Neural cell (in vitro differentiated cells): ENCODE measurements at regions not wholly inside any gene's neighbourhood (a gene's known extent, or its start where the extent isn't known, plus 50 kb on each side); places are given as distances from the start of the nearest gene placed in this dataset.

ENCODE experiments used
- H2AFZ ChIP-seq: fragments of 200-600, 300-800 bp; sonication (generic), shearing (Covaris generic); 2 replicates; pipeline ENCODE4 v1.6.0; 2014; ENCODE audit warnings: low read depth, mild to moderate bottlenecking, antibody characterized with exemption, low read length, moderate library complexity
- H3F3A ChIP-seq: fragments of 200-600 bp; shearing (Covaris generic); 2 replicates; pipeline ENCODE4 v1.6.1; 2016; ENCODE audit warnings: mild to moderate bottlenecking, moderate library complexity, mixed read lengths, antibody characterized with exemption, low read length; ENCODE audit not compliant: insufficient read depth, poor library complexity, severe bottlenecking
- H3K27ac ChIP-seq: fragments of 200-600, 300-800 bp; sonication (generic), shearing (Covaris generic); 2 replicates; pipeline ENCODE4 v1.5.1; 2014; ENCODE audit warnings: mild to moderate bottlenecking, low read length, moderate library complexity
- H3K27me3 ChIP-seq: fragments of 300-800, 200-600 bp; sonication (generic), shearing (Covaris generic); 2 replicates; pipeline ENCODE4 v1.6.0; 2014; ENCODE audit warnings: mild to moderate bottlenecking, low read depth, low read length, moderate library complexity; ENCODE audit not compliant: insufficient read depth
- H3K36me3 ChIP-seq: fragments of 300-800, 200-600 bp; sonication (generic), shearing (Covaris generic); 2 replicates; pipeline ENCODE4 v1.5.1; 2014; ENCODE audit warnings: mild to moderate bottlenecking, antibody characterized with exemption, low read length, moderate library complexity; ENCODE audit not compliant: insufficient read depth
- H3K4me2 ChIP-seq: fragments of 300-800, 200-600 bp; sonication (generic), shearing (Covaris generic); 2 replicates; pipeline ENCODE4 v1.6.0; 2014; ENCODE audit warnings: mild to moderate bottlenecking, low read length
- H3K4me3 ChIP-seq: fragments of 300-800, 200-600 bp; sonication (generic), shearing (Covaris generic); 2 replicates; pipeline ENCODE4 v1.5.1; 2014; ENCODE audit warnings: mild to moderate bottlenecking, low read length, moderate library complexity
- H3K79me2 ChIP-seq: fragments of 200-600 bp; shearing (Covaris generic); replicated peaks from 2 replicates; pipeline ENCODE4 v1.6.0; 2014; ENCODE audit warnings: mild to moderate bottlenecking, low read length, moderate library complexity; ENCODE audit not compliant: insufficient read depth
- H3K9ac ChIP-seq: fragments of 300-800, 200-600 bp; sonication (generic), shearing (Covaris generic); 2 replicates; pipeline ENCODE4 v1.6.1; 2016; ENCODE audit warnings: mild to moderate bottlenecking, low read length, mixed read lengths
- H3K9me2 ChIP-seq: fragments of 200-600 bp; shearing (Covaris generic); 2 replicates; pipeline ENCODE4 v1.6.1; 2016; ENCODE audit warnings: mild to moderate bottlenecking, low read length, mixed read lengths; ENCODE audit not compliant: insufficient read depth
- H3K9me3 ChIP-seq: fragments of 200-600, 300-800 bp; sonication (generic), shearing (Covaris generic); 2 replicates; pipeline ENCODE4 v1.6.1; 2016; ENCODE audit warnings: mild to moderate bottlenecking, mixed run types, low read length, moderate library complexity, mixed read lengths
- H4K20me1 ChIP-seq: fragments of 200-600 bp; shearing (Covaris generic); 2 replicates; pipeline ENCODE4 v1.6.1; 2016; ENCODE audit warnings: mild to moderate bottlenecking, mixed run types; ENCODE audit not compliant: insufficient read depth
- CTCF ChIP-seq: fragments of 450-650 bp; IDR thresholded peaks from 2 replicates; pipeline ENCODE4 v1.5.1; 2014; ENCODE audit warnings: antibody characterized with exemption, mild to moderate bottlenecking, moderate library complexity; ENCODE audit not compliant: poor library complexity, severe bottlenecking
- EP300 ChIP-seq: fragments of 450-650 bp; conservative IDR thresholded peaks from 2 replicates; pipeline ENCODE4 v1.6.1; 2014; ENCODE audit warnings: antibody characterized with exemption, mild to moderate bottlenecking, moderate library complexity; ENCODE audit not compliant: poor library complexity, severe bottlenecking
- EZH2 ChIP-seq: fragments of 200-600, 300-800 bp; shearing (Covaris generic), sonication (generic); IDR thresholded peaks from 2 replicates; pipeline ENCODE4 v1.6.1; 2014; ENCODE audit warnings: antibody characterized with exemption, low read length, borderline replicate concordance, mild to moderate bottlenecking; ENCODE audit not compliant: insufficient read depth, poor library complexity, severe bottlenecking
- MXI1 ChIP-seq: fragments of 450-650 bp; conservative IDR thresholded peaks from 2 replicates; pipeline ENCODE4 v1.6.1; 2014; ENCODE audit warnings: antibody characterized with exemption, mild to moderate bottlenecking; ENCODE audit not compliant: poor library complexity, severe bottlenecking
- POLR2AphosphoS5 ChIP-seq: IDR thresholded peaks from 2 replicates; pipeline ENCODE4 v1.6.1; 2012
- RAD21 ChIP-seq: fragments of 450-650 bp; conservative IDR thresholded peaks from 2 replicates; pipeline ENCODE4 v1.6.1; 2014; ENCODE audit warnings: antibody characterized with exemption, mild to moderate bottlenecking, moderate library complexity
- REST ChIP-seq: IDR thresholded peaks from 2 replicates; pipeline ENCODE4 v1.6.1; 2012; ENCODE audit warnings: borderline replicate concordance
- SMC3 ChIP-seq: fragments of 450-650 bp; conservative IDR thresholded peaks from 2 replicates; pipeline ENCODE4 v1.6.1; 2014; ENCODE audit warnings: antibody characterized with exemption, mild to moderate bottlenecking, moderate library complexity; ENCODE audit not compliant: poor library complexity
- TAF1 ChIP-seq: IDR thresholded peaks from 2 replicates; pipeline ENCODE4 v1.6.1; 2012; ENCODE audit warnings: low read depth

DNA sequence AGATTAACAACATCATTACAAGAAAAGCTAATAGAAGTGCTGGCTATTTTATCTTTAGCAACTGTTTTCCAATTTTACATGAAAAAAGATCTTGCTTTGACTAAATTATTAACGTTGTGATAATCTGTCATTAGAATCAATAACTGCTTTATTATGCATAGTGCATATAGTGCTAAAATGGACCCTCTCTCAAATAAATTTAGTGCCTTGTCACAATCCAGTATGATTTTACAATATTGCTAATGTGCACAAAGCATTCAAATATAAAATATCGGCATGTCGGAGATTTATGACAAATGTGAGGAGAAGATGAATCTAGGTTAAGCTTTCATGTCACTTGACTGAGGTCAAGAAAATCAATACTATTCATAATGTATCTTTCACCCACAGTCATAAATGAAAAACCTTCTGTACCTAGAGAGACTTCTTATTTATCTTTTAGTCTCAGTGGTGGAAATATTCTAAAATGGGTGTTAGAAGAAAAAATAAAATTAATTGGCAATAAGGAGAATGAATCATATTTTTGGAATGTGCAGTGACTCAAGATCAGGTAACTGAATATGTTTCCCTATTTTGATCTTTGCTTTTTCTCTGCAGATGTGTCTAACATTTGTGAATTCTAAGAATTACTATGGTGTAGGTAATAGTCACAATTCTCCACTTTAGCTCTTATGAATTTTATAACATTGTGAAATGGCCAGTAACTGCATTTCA lies 672.9 kb upstream of the GRAMD2B start:
- Histone ChIP-seq H2AFZ (no peak overlapping the region), H3K9me2 (no peaks in the 10 kb centered on the region), H3K4me3 (no peak overlapping the region), H3K9me3 (no peaks in the 10 kb centered on the region), H3K27me3 (no peaks in the 10 kb centered on the region), H3F3A (no peaks in the 10 kb centered on the region), H3K4me2 (no peak overlapping the region), H3K9ac (no peak overlapping the region), H3K79me2 (no peaks in the 10 kb centered on the region), H3K27ac (no peak overlapping the region), H3K36me3 (no peaks in the 10 kb centered on the region), H4K20me1 (no peaks in the 10 kb centered on the region)
- TF ChIP-seq EZH2: no peak
- TF ChIP-seq CTCF: no peak
- TF ChIP-seq SMC3: no peak
- TF ChIP-seq POLR2AphosphoS5: no peak
- TF ChIP-seq TAF1: no peak
- TF ChIP-seq RAD21: no peak
- TF ChIP-seq REST: no peak
- no peak for TF ChIP-seq EP300
- no peak for TF ChIP-seq MXI1

DNA sequence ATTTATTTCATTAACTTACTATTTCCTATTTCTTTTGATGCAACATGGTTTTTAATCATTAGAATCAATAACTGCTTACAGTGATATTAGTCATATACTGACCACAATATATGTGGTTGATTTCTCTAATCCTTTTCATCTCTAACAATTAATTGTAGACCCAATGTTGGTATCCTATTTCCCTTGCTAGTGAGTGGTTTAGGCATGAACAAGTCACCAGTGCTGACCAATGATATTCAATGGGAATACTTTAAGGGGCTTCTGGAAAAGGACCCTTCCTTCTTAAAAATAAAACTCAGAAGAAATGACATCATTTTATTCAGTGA lies 672.4 kb upstream of the GRAMD2B start:
- no peaks in the 10 kb centered on the region for H3F3A ChIP-seq
- H3K27ac ChIP-seq: no peak overlapping the region
- H3K9ac ChIP-seq: no peak overlapping the region
- H3K27me3 ChIP-seq: no peaks in the 10 kb centered on the region
- no peaks in the 10 kb centered on the region for H3K9me3 ChIP-seq
- no peaks in the 10 kb centered on the region for H3K9me2 ChIP-seq
- no peaks in the 10 kb centered on the region for H4K20me1 ChIP-seq
- H2AFZ ChIP-seq: no peak overlapping the region
- no peak overlapping the region for H3K4me3 ChIP-seq
- H3K36me3 ChIP-seq: no peaks in the 10 kb centered on the region
- H3K79me2 ChIP-seq: no peaks in the 10 kb centered on the region
- TF ChIP-seq EP300 (no peak), RAD21 (no peak), MXI1 (no peak), CTCF (no peak), EZH2 (no peak), POLR2AphosphoS5 (no peak), SMC3 (no peak), REST (no peak), TAF1 (no peak)
- H3K4me2 ChIP-seq: no peak overlapping the region
